ENCODE measurements at regions not wholly inside any gene's neighbourhood (a gene's known extent, or its start where the extent isn't known, plus 50 kb on each side); places are given as distances from the start of the nearest gene placed in this dataset.

DNA sequence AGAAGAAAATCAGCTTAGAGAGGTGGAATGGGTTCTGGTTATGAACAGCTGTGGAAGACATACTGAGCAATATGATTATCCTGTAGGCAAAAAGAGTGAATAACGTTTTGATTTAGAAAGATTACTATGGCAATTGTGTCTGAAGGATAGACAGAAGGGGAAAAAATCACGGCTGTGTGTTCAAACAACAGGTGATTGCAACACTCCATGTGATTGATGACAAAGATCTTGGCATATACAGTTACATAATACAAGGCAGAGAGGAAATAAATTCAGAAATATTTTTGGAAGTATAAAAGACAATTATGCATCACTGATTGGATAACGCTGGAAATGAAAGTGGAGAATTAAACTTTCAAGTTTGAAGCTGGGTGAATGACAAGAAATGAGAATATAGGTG lies 58.5 kb upstream of the KCNJ3 start:
- TF ChIP-seq, protein P1, sequence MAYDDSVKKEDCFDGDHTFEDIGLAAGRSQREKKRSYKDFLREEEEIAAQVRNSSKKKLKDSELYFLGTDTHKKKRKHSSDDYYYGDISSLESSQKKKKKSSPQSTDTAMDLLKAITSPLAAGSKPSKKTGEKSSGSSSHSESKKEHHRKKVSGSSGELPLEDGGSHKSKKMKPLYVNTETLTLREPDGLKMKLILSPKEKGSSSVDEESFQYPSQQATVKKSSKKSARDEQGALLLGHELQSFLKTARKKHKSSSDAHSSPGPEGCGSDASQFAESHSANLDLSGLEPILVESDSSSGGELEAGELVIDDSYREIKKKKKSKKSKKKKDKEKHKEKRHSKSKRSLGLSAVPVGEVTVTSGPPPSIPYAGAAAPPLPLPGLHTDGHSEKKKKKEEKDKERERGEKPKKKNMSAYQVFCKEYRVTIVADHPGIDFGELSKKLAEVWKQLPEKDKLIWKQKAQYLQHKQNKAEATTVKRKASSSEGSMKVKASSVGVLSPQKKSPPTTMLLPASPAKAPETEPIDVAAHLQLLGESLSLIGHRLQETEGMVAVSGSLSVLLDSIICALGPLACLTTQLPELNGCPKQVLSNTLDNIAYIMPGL (CRISPR knock-in tag; IDR thresholded peaks at IDR 0.05; ENCODE audit: borderline replicate concordance) = no peak
- TF ChIP-seq PHF8 (IDR thresholded peaks at IDR 0.05; ENCODE audit: borderline replicate concordance, low read depth) (no peak), KDM5A (IDR thresholded peaks at IDR 0.05) (no peak), HOXB5 (CRISPR knock-in tag; IDR thresholded peaks at IDR 0.05) (no peak), RNF2 (IDR thresholded peaks at IDR 0.05; ENCODE audit: borderline replicate concordance, low read depth) (no peak), ZSCAN20 (CRISPR knock-in tag; IDR thresholded peaks at IDR 0.05) (no peak), TP53 (CRISPR knock-in tag; IDR thresholded peaks at IDR 0.05) (no peak), CBX8 (IDR thresholded peaks at IDR 0.05) (no peak), NFE2L2 (conservative IDR thresholded peaks at IDR 0.05; ENCODE audit: low read length) (no peak)
- TF ChIP-seq, protein P2, sequence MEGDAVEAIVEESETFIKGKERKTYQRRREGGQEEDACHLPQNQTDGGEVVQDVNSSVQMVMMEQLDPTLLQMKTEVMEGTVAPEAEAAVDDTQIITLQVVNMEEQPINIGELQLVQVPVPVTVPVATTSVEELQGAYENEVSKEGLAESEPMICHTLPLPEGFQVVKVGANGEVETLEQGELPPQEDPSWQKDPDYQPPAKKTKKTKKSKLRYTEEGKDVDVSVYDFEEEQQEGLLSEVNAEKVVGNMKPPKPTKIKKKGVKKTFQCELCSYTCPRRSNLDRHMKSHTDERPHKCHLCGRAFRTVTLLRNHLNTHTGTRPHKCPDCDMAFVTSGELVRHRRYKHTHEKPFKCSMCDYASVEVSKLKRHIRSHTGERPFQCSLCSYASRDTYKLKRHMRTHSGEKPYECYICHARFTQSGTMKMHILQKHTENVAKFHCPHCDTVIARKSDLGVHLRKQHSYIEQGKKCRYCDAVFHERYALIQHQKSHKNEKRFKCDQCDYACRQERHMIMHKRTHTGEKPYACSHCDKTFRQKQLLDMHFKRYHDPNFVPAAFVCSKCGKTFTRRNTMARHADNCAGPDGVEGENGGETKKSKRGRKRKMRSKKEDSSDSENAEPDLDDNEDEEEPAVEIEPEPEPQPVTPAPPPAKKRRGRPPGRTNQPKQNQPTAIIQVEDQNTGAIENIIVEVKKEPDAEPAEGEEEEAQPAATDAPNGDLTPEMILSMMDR (IDR thresholded peaks at IDR 0.05) = no peak
- CTCF ChIA-PET = interaction anchor here (2.0 kb wide), 1 partner anchor 16 kb away, joined by 6 read pairs; no protein-coding TSS in a partner anchor
- Histone ChIP-seq H3K27ac (no peak overlapping the region), H3K4me3 (no peak overlapping the region), H3K4me2 (no peak overlapping the region), H3K9me3 (no peaks in the 10 kb centered on the region), H3K4me1 (no peaks in the 10 kb centered on the region)
- FAIRE-seq = no peak
- 25% methylated on average over 3 of the region's 3 CpGs for WGBS (ENCODE audit: missing lambda C conversion rate)
- ATAC-seq = no peak
- POLR2A ChIA-PET = no interaction called here
- DNase-seq (ENCODE audit: low read depth in 1 of 2, low spot score in 1 of 2) = no peak

Small RNAs in the stretch of these regions (small RNA-seq; reads per million reads assigned to genes)
- 0 to 0.16 (median 0) reads per million in 6 experiments for gene RNA5SP107

All from A549 (cell line).